OCI-LY7 (cell line): ENCODE measurements at regions not wholly inside any gene's neighbourhood (a gene's known extent, or its start where the extent isn't known, plus 50 kb on each side); places are given as distances from the start of the nearest gene placed in this dataset.

ENCODE experiments used
- BruUV-seq: library from RNA; stranded (reverse); fragments of 400-500 nt; replicated peaks from 2 replicates; lab custom pipeline; 2021; lab: Mats Ljungman, UMichigan
- CTCF ChIA-PET: fragments of 300-600 bp; sonication (Branson Sonifier 250); formaldehyde crosslinking; loops from one replicate; lab custom pipeline; 2022; ENCODE audit warnings: antibody characterized with exemption; ENCODE audit not compliant: unreplicated experiment; lab: Charles Lee
- POLR2A ChIA-PET: fragments of 300-600 bp; sonication (Branson Sonifier 250); formaldehyde crosslinking; loops from one replicate; lab custom pipeline; 2022; ENCODE audit warnings: antibody characterized with exemption; lab: Charles Lee
- DNase-seq: peaks from one replicate; pipeline ENCODE4 v3.0.0-alpha.2; 2015; ENCODE audit warnings: low spot score
- H2AFZ ChIP-seq: fragments of 200-600 bp; sonication (generic), shearing (Covaris generic); 2 replicates; pipeline ENCODE4 v1.6.1; 2014; ENCODE audit warnings: mild to moderate bottlenecking, antibody characterized with exemption, low read length, moderate library complexity
- H3K27ac ChIP-seq: fragments of 200-600 bp; sonication (generic); 2 replicates; pipeline ENCODE4 v1.5.1; 2014; ENCODE audit warnings: mixed run types, low read depth, mild to moderate bottlenecking, moderate library complexity, low read length, inconsistent platforms; ENCODE audit not compliant: poor library complexity, severe bottlenecking
- H3K36me3 ChIP-seq: fragments of 200-600 bp; sonication (generic); 2 replicates; pipeline ENCODE4 v1.6.1; 2014; ENCODE audit warnings: mild to moderate bottlenecking, antibody characterized with exemption, low read length, moderate library complexity, mixed read lengths; ENCODE audit not compliant: insufficient read depth
- H3K4me1 ChIP-seq: fragments of 200-600 bp; sonication (generic); 2 replicates; pipeline ENCODE4 v1.5.1; 2014; ENCODE audit warnings: mild to moderate bottlenecking, low read length; ENCODE audit not compliant: insufficient read depth, poor library complexity, severe bottlenecking
- H3K4me2 ChIP-seq: fragments of 200-600 bp; sonication (generic); 2 replicates; pipeline ENCODE4 v1.6.1; 2014; ENCODE audit warnings: mild to moderate bottlenecking, low read length
- H3K4me3 ChIP-seq: fragments of 200-600 bp; sonication (generic); 2 replicates; pipeline ENCODE4 v1.5.1; 2014; ENCODE audit warnings: mild to moderate bottlenecking, low read depth, low read length; ENCODE audit not compliant: poor library complexity, severe bottlenecking
- H3K79me2 ChIP-seq: fragments of 200-600 bp; sonication (generic); 2 replicates; pipeline ENCODE4 v1.6.1; 2016; ENCODE audit warnings: low read depth, mild to moderate bottlenecking, low read length, moderate library complexity, mixed read lengths; ENCODE audit not compliant: insufficient read depth
- H3K9me2 ChIP-seq: fragments of 200-600 bp; sonication (generic); 2 replicates; pipeline ENCODE4 v1.6.1; 2016; ENCODE audit warnings: mild to moderate bottlenecking, low read length, mixed read lengths; ENCODE audit not compliant: insufficient read depth
- H3K9me3 ChIP-seq: fragments of 200-600 bp; sonication (generic); 2 replicates; pipeline ENCODE4 v1.6.1; 2014; ENCODE audit warnings: mild to moderate bottlenecking, mixed run types, low read length, mixed read lengths
- H4K20me1 ChIP-seq: fragments of 200-600 bp; sonication (generic); 2 replicates; pipeline ENCODE4 v1.6.1; 2014; ENCODE audit warnings: mild to moderate bottlenecking, antibody characterized with exemption, low read length, moderate library complexity, mixed read lengths; ENCODE audit not compliant: insufficient read depth
- CTCF ChIP-seq: fragments of 200-600 bp; sonication (generic); conservative IDR thresholded peaks from 2 replicates; pipeline ENCODE4 v1.5.1; 2014; ENCODE audit warnings: mild to moderate bottlenecking, antibody characterized with exemption, low read length, moderate library complexity, mixed read lengths
- EZH2phosphoT487 ChIP-seq: fragments of 200-600 bp; sonication (generic); IDR thresholded peaks from 2 replicates; pipeline ENCODE4 v1.6.1; 2018; ENCODE audit warnings: low read depth, borderline replicate concordance, mild to moderate bottlenecking, mixed run types, antibody characterized with exemption, low read length, moderate library complexity, mixed read lengths
- intact Hi-C: fragments of 100-400 bp; cut with micrococcal nuclease; formaldehyde crosslinking; loops from one replicate; pipeline ENCODE4 v1.10.0; 2022; ENCODE audit not compliant: unreplicated experiment

GRCh38 chr6:85044361-85044760, 280.0 kb upstream of the TBX18 start:
- TF ChIP-seq EZH2phosphoT487 (no peak), CTCF (no peak)
- H3K36me3 ChIP-seq = no peaks in the 10 kb centered on the region
- H3K4me3 ChIP-seq = no peak overlapping the region
- no peak overlapping the region for H3K27ac ChIP-seq
- H2AFZ ChIP-seq = no peak overlapping the region
- ChIA-PET CTCF (no interaction called here), POLR2A (no interaction called here)
- intact Hi-C loops = no loop called here
- no TSS peak for BruUV-seq
- no peaks in the 10 kb centered on the region for H3K9me2 ChIP-seq
- H3K4me2 ChIP-seq = no peak overlapping the region
- no peaks in the 10 kb centered on the region for H3K79me2 ChIP-seq
- no peaks in the 10 kb centered on the region for H3K9me3 ChIP-seq
- no peak for DNase-seq
- H4K20me1 ChIP-seq = no peaks in the 10 kb centered on the region
- H3K4me1 ChIP-seq = no peaks in the 10 kb centered on the region

- Histone ChIP-seq H3K79me2 (no peaks in the 10 kb centered on the region), H3K27ac (no peak overlapping the region), H3K9me2 (no peaks in the 10 kb centered on the region), H3K9me3 (no peaks in the 10 kb centered on the region), H3K36me3 (no peaks in the 10 kb centered on the region), H3K4me3 (no peak overlapping the region), H2AFZ (no peak overlapping the region), H3K4me2 (no peak overlapping the region), H3K4me1 (no peaks in the 10 kb centered on the region), H4K20me1 (no peaks in the 10 kb centered on the region)
- no peak for DNase-seq
- CTCF ChIA-PET = no interaction called here
- BruUV-seq = no TSS peak
- TF ChIP-seq CTCF = no peak
- TF ChIP-seq EZH2phosphoT487 = no peak
- intact Hi-C loops = no loop called here
- POLR2A ChIA-PET = no interaction called here
Measured at GRCh38 chr6:85041376-85041775, 277.0 kb upstream of the TBX18 start.

- no TSS peak for BruUV-seq
- Histone ChIP-seq H3K4me3 (no peak overlapping the region), H3K4me2 (no peak overlapping the region), H3K36me3 (no peaks in the 10 kb centered on the region), H3K9me3 (0 out of 2 replicates have a peak, but pooled peaks cover 5% of the 10 kb centered on the region), H3K9me2 (no peaks in the 10 kb centered on the region), H3K4me1 (no peaks in the 10 kb centered on the region), H3K79me2 (no peaks in the 10 kb centered on the region), H2AFZ (no peak overlapping the region), H4K20me1 (no peaks in the 10 kb centered on the region), H3K27ac (no peak overlapping the region)
- DNase-seq = no peak
- TF ChIP-seq EZH2phosphoT487 (no peak), CTCF (no peak)
- CTCF ChIA-PET = no interaction called here
- POLR2A ChIA-PET = no interaction called here
- intact Hi-C loops = no loop called here
Measured at GRCh38 chr6:85037221-85037620, 272.8 kb upstream of the TBX18 start.
